WTC11 (cell line): ENCODE measurements at regions not wholly inside any gene's neighbourhood (a gene's known extent, or its start where the extent isn't known, plus 50 kb on each side); places are given as distances from the start of the nearest gene placed in this dataset.
"Not testable (repeated sequence)": the region's sequence is repeated elsewhere in the genome, so short reads cannot be mapped to it uniquely, and the experiment has no call there.

Experiments
- ATAC-seq: fragments of 200-7000 bp; cut with Tn5 transposase; 2 replicates; pipeline ENCODE4 v1.10.0; 2021; ENCODE audit warnings: mild to moderate bottlenecking, moderate library complexity
- CTCF ChIA-PET: fragments of 300-600 bp; sonication (Branson Sonifier 250); formaldehyde crosslinking; loops from one replicate; lab custom pipeline; 2021; ENCODE audit warnings: antibody characterized with exemption; lab: Charles Lee
- POLR2A ChIA-PET: fragments of 350-600 bp; sonication (Branson Sonifier 250); formaldehyde crosslinking; loops from one replicate; lab custom pipeline; 2021; ENCODE audit warnings: antibody characterized with exemption; lab: Charles Lee
- DNase-seq: peaks from one replicate; pipeline ENCODE4 v3.0.0; 2021; ENCODE audit warnings: low spot score
- H3K27ac Mint-ChIP-seq: 2 replicates; pipeline ENCODE4 v1.8.0; 2021; ENCODE audit warnings: mixed read lengths
- H3K27me3 Mint-ChIP-seq: 2 replicates; pipeline ENCODE4 v1.8.0; 2021; ENCODE audit warnings: low read depth, mild to moderate bottlenecking, moderate library complexity, mixed read lengths
- H3K36me3 Mint-ChIP-seq: 2 replicates; pipeline ENCODE4 v1.8.0; 2021; ENCODE audit warnings: mixed read lengths
- H3K4me1 Mint-ChIP-seq: 2 replicates; pipeline ENCODE4 v1.8.0; 2022; ENCODE audit warnings: mixed read lengths
- H3K4me3 Mint-ChIP-seq: 2 replicates; pipeline ENCODE4 v1.8.0; 2021; ENCODE audit warnings: mild to moderate bottlenecking, moderate library complexity, mixed read lengths
- H3K9me3 Mint-ChIP-seq: 2 replicates; pipeline ENCODE4 v1.8.0; 2021; ENCODE audit warnings: mixed read lengths
- ESRRA ChIP-seq: sonication (generic); formaldehyde crosslinking; IDR thresholded peaks from 2 replicates; pipeline ENCODE4 v1.8.1; 2022; ENCODE audit warnings: mild to moderate bottlenecking, missing genetic modification reagents, borderline replicate concordance
- GRHL2 ChIP-seq: fragments of 250-450 bp; sonication (Bioruptor Pico); IDR thresholded peaks from 2 replicates; pipeline ENCODE4 v1.8.0; 2022; ENCODE audit warnings: mild to moderate bottlenecking, moderate library complexity; ENCODE audit not compliant: insufficient replicate concordance, severe bottlenecking
- PRRX2 ChIP-seq: fragments of 250-450 bp; sonication (Bioruptor Pico); IDR thresholded peaks from 2 replicates; pipeline ENCODE4 v1.8.0; 2021; ENCODE audit warnings: mild to moderate bottlenecking
- RORB ChIP-seq: fragments of 250-450 bp; sonication (Bioruptor Pico); IDR thresholded peaks from 2 replicates; pipeline ENCODE4 v1.9.0; 2021; ENCODE audit warnings: mild to moderate bottlenecking
- SMAD4 ChIP-seq: sonication (generic); formaldehyde crosslinking; IDR thresholded peaks from 2 replicates; pipeline ENCODE4 v1.8.0; 2022; ENCODE audit warnings: mild to moderate bottlenecking, missing genetic modification reagents
- ZNF121 ChIP-seq: sonication (generic); formaldehyde crosslinking; IDR thresholded peaks from 2 replicates; pipeline ENCODE4 v1.8.0; 2023; ENCODE audit warnings: missing genetic modification reagents
- ZNF423 ChIP-seq: fragments of 250-450 bp; sonication (Bioruptor Pico); IDR thresholded peaks from 2 replicates; pipeline ENCODE4 v2.1.2; 2022; ENCODE audit warnings: mild to moderate bottlenecking, moderate library complexity
- TF ChIP-seq, protein P1 (sequence below): fragments of 250-450 bp; sonication (Bioruptor Pico); IDR thresholded peaks from 2 replicates; pipeline ENCODE4 v1.8.0; 2021; ENCODE audit warnings: mild to moderate bottlenecking
- TF ChIP-seq, protein P2 (sequence below): fragments of 250-450 bp; sonication (Bioruptor Pico); IDR thresholded peaks from 2 replicates; pipeline ENCODE4 v1.9.0; 2021; ENCODE audit warnings: mild to moderate bottlenecking
- TF ChIP-seq, protein P3 (sequence below): sonication (generic); formaldehyde crosslinking; IDR thresholded peaks from 2 replicates; pipeline ENCODE4 v1.8.1; 2023; ENCODE audit warnings: mild to moderate bottlenecking, missing genetic modification reagents, borderline replicate concordance
- TF ChIP-seq, protein P4 (sequence below): sonication (generic); formaldehyde crosslinking; IDR thresholded peaks from 2 replicates; pipeline ENCODE4 v1.8.0; 2022; ENCODE audit warnings: mild to moderate bottlenecking, missing genetic modification reagents
- TF ChIP-seq, protein P5 (sequence below): sonication (generic); formaldehyde crosslinking; IDR thresholded peaks from 2 replicates; pipeline ENCODE4 v1.8.0; 2023; ENCODE audit warnings: mild to moderate bottlenecking, missing genetic modification reagents
- TF ChIP-seq, protein P6 (sequence below): sonication (generic); formaldehyde crosslinking; IDR thresholded peaks from 2 replicates; pipeline ENCODE4 v1.8.0; 2022; ENCODE audit warnings: mild to moderate bottlenecking, missing genetic modification reagents

DNA sequence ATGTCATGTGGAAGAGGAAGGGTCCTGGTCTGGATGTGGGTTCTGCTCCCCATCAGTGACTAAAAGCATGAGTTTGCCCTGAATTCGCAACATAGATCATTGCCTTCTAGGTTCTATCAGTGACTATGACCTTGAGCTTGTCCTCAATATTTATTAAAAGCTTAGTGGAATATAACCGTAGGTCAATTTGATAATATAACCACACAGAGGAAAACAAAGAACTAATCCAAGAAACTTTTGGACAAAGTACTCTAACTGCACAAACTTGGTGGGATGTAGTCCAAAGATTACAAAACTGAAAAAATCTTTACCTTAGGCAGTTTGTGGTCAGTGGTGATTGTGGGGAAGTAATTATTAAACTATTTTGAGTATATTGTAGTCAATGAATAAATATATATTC lies 152.9 kb downstream of the CYP26A1 start (continued):
- TF ChIP-seq, protein P1, sequence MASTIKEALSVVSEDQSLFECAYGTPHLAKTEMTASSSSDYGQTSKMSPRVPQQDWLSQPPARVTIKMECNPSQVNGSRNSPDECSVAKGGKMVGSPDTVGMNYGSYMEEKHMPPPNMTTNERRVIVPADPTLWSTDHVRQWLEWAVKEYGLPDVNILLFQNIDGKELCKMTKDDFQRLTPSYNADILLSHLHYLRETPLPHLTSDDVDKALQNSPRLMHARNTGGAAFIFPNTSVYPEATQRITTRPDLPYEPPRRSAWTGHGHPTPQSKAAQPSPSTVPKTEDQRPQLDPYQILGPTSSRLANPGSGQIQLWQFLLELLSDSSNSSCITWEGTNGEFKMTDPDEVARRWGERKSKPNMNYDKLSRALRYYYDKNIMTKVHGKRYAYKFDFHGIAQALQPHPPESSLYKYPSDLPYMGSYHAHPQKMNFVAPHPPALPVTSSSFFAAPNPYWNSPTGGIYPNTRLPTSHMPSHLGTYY: no peak
- TF ChIP-seq, protein P2, sequence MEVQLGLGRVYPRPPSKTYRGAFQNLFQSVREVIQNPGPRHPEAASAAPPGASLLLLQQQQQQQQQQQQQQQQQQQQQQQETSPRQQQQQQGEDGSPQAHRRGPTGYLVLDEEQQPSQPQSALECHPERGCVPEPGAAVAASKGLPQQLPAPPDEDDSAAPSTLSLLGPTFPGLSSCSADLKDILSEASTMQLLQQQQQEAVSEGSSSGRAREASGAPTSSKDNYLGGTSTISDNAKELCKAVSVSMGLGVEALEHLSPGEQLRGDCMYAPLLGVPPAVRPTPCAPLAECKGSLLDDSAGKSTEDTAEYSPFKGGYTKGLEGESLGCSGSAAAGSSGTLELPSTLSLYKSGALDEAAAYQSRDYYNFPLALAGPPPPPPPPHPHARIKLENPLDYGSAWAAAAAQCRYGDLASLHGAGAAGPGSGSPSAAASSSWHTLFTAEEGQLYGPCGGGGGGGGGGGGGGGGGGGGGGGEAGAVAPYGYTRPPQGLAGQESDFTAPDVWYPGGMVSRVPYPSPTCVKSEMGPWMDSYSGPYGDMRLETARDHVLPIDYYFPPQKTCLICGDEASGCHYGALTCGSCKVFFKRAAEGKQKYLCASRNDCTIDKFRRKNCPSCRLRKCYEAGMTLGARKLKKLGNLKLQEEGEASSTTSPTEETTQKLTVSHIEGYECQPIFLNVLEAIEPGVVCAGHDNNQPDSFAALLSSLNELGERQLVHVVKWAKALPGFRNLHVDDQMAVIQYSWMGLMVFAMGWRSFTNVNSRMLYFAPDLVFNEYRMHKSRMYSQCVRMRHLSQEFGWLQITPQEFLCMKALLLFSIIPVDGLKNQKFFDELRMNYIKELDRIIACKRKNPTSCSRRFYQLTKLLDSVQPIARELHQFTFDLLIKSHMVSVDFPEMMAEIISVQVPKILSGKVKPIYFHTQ (CRISPR knock-in tag): no peak
- TF ChIP-seq, all 79 proteins: peak for 0

DNA sequence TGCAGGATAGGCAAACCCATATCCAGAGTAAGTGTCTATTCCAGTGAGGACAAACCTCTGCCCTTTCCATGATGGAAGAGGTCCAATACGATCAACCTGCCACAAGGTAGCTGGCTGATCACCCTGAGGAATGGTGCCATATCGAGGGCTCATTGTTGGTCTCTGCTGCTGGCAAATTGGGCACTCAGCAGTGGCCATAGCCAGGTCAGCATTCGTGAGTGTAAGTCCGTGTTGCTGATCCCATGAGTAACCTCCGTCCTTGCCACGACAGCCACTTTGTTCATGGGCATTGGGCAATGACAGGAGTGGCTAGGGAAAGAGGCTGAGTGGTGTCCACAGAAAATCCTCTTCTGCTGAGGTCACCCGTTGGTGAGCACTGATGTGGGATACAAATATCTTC lies 156.9 kb downstream of the CYP26A1 start:
- H3K9me3 Mint-ChIP-seq: peaks cover 34% of the 10 kb centered on the region
- CTCF ChIA-PET, H3K27me3 Mint-ChIP-seq, H3K27ac Mint-ChIP-seq, ATAC-seq, H3K36me3 Mint-ChIP-seq, H3K4me3 Mint-ChIP-seq, H3K4me1 Mint-ChIP-seq, DNase-seq, POLR2A ChIA-PET: not testable (repeated sequence)

DNA sequence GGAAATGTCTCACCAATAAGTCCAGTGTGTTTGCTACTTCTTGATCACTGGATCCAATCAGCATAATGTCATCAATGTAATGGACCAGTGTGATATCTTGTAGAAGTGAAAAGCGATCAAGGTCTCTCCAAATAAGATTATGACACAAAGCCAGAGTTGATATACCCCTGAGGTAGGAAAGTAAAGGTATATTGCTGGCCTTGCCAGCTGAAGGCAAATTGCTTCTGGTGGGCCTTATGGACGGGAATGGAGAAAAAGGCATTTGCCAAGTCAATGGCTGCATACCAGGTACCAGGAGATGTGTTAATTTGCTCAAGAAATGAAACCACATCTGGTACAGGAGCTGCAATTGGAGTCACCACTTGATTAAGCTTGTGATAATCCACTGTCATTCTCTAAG lies 158.5 kb downstream of the CYP26A1 start:
- CTCF ChIA-PET, ATAC-seq: not testable (repeated sequence)

DNA sequence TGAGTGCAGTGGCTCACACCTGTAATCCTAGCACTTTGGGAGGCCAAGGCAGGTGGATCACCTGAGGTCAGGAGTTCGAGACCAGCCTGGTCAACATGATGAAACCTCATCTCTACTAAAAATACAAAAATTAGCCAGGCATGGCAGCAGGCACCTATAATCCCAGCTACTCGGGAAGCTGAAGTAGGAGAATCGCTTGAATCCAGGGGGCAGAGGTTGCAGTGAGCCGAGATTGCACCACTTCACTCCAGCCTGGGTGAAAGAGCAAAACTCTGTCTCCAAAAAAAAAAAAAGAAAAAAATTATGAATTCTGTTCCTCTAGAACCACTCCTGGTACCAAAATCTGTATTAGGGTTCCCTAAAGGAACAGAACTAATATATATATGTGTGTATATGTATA lies 161.2 kb downstream of the CYP26A1 start:
- H3K4me1 Mint-ChIP-seq, DNase-seq, H3K36me3 Mint-ChIP-seq, ATAC-seq, POLR2A ChIA-PET, H3K27ac Mint-ChIP-seq, H3K4me3 Mint-ChIP-seq, H3K27me3 Mint-ChIP-seq: not testable (repeated sequence)
- peaks cover 32% of the 10 kb centered on the region for H3K9me3 Mint-ChIP-seq
- CTCF ChIA-PET: interaction anchor here (1.2 kb wide), 1 partner anchor 10 kb away, joined by 3 read pairs; no protein-coding TSS in a partner anchor

More for the DNA sequence above, 158.5 kb downstream of the CYP26A1 start:
- H3K9me3 Mint-ChIP-seq: peaks cover 34% of the 10 kb centered on the region
- H3K27me3 Mint-ChIP-seq, H3K27ac Mint-ChIP-seq, H3K4me1 Mint-ChIP-seq, H3K36me3 Mint-ChIP-seq, DNase-seq, POLR2A ChIA-PET, H3K4me3 Mint-ChIP-seq: not testable (repeated sequence)

DNA sequence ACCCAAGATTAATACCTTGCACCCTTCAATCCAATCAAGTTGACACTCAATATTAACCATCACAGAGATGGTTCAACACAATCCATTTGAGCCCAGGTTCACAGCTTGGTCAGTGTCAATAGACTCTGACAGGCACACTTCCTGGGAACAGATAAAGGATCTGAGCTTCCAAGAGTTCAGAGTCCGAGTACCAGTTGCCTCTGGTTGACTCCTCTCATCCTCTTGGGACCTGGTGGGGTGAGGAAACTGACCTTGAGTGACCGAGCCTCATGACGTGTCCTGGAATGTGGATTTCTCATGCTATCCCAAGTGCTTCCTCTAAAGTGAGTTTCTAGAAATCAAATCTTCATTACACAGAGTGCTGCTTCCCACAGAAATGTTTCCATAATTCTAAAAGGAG lies 162.0 kb downstream of the CYP26A1 start:
- CTCF ChIA-PET: no interaction called here
- ATAC-seq (no peak), DNase-seq (no peak)
- peaks cover 28% of the 10 kb centered on the region for H3K9me3 Mint-ChIP-seq
- peaks cover 9% of the 10 kb centered on the region for H3K4me1 Mint-ChIP-seq
- no peak overlapping the region for H3K27ac Mint-ChIP-seq
- H3K4me3 Mint-ChIP-seq: no peak overlapping the region
- peaks cover 5% of the 10 kb centered on the region for H3K27me3 Mint-ChIP-seq
- POLR2A ChIA-PET: no interaction called here
- no peaks in the 10 kb centered on the region for H3K36me3 Mint-ChIP-seq
- TF ChIP-seq ZNF121 (CRISPR knock-in tag) (no peak), GRHL2 (no peak), ESRRA (no peak), PRRX2 (CRISPR knock-in tag) (no peak), ZNF423 (no peak), RORB (CRISPR knock-in tag) (no peak), SMAD4 (CRISPR knock-in tag) (no peak)
- TF ChIP-seq, protein P3, sequence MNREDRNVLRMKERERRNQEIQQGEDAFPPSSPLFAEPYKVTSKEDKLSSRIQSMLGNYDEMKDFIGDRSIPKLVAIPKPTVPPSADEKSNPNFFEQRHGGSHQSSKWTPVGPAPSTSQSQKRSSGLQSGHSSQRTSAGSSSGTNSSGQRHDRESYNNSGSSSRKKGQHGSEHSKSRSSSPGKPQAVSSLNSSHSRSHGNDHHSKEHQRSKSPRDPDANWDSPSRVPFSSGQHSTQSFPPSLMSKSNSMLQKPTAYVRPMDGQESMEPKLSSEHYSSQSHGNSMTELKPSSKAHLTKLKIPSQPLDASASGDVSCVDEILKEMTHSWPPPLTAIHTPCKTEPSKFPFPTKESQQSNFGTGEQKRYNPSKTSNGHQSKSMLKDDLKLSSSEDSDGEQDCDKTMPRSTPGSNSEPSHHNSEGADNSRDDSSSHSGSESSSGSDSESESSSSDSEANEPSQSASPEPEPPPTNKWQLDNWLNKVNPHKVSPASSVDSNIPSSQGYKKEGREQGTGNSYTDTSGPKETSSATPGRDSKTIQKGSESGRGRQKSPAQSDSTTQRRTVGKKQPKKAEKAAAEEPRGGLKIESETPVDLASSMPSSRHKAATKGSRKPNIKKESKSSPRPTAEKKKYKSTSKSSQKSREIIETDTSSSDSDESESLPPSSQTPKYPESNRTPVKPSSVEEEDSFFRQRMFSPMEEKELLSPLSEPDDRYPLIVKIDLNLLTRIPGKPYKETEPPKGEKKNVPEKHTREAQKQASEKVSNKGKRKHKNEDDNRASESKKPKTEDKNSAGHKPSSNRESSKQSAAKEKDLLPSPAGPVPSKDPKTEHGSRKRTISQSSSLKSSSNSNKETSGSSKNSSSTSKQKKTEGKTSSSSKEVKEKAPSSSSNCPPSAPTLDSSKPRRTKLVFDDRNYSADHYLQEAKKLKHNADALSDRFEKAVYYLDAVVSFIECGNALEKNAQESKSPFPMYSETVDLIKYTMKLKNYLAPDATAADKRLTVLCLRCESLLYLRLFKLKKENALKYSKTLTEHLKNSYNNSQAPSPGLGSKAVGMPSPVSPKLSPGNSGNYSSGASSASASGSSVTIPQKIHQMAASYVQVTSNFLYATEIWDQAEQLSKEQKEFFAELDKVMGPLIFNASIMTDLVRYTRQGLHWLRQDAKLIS: no peak
- TF ChIP-seq, protein P4, sequence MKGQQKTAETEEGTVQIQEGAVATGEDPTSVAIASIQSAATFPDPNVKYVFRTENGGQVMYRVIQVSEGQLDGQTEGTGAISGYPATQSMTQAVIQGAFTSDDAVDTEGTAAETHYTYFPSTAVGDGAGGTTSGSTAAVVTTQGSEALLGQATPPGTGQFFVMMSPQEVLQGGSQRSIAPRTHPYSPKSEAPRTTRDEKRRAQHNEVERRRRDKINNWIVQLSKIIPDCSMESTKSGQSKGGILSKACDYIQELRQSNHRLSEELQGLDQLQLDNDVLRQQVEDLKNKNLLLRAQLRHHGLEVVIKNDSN (CRISPR knock-in tag): no peak
- TF ChIP-seq, protein P5, sequence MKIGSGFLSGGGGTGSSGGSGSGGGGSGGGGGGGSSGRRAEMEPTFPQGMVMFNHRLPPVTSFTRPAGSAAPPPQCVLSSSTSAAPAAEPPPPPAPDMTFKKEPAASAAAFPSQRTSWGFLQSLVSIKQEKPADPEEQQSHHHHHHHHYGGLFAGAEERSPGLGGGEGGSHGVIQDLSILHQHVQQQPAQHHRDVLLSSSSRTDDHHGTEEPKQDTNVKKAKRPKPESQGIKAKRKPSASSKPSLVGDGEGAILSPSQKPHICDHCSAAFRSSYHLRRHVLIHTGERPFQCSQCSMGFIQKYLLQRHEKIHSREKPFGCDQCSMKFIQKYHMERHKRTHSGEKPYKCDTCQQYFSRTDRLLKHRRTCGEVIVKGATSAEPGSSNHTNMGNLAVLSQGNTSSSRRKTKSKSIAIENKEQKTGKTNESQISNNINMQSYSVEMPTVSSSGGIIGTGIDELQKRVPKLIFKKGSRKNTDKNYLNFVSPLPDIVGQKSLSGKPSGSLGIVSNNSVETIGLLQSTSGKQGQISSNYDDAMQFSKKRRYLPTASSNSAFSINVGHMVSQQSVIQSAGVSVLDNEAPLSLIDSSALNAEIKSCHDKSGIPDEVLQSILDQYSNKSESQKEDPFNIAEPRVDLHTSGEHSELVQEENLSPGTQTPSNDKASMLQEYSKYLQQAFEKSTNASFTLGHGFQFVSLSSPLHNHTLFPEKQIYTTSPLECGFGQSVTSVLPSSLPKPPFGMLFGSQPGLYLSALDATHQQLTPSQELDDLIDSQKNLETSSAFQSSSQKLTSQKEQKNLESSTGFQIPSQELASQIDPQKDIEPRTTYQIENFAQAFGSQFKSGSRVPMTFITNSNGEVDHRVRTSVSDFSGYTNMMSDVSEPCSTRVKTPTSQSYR (CRISPR knock-in tag): no peak
- TF ChIP-seq, protein P6, sequence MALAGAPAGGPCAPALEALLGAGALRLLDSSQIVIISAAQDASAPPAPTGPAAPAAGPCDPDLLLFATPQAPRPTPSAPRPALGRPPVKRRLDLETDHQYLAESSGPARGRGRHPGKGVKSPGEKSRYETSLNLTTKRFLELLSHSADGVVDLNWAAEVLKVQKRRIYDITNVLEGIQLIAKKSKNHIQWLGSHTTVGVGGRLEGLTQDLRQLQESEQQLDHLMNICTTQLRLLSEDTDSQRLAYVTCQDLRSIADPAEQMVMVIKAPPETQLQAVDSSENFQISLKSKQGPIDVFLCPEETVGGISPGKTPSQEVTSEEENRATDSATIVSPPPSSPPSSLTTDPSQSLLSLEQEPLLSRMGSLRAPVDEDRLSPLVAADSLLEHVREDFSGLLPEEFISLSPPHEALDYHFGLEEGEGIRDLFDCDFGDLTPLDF: no peak
